Epithelial cell of prostate (primary cell): ENCODE measurements at regions not wholly inside any gene's neighbourhood (a gene's known extent, or its start where the extent isn't known, plus 50 kb on each side); places are given as distances from the start of the nearest gene placed in this dataset.

Experiments
- DNase-seq: peaks from one replicate; pipeline ENCODE4 v3.0.0-alpha.2; 2011; ENCODE audit warnings: low read depth, low spot score
- H3K27ac ChIP-seq: fragments of 450-650 bp; 2 replicates; pipeline ENCODE4 v1.5.1; 2017; ENCODE audit warnings: mild to moderate bottlenecking

- DNase-seq, result no peak
- no peak overlapping the region for H3K27ac ChIP-seq
Measured at GRCh38 chr3:46092702-46093080, 65.4 kb upstream of the XCR1 start.

GRCh38 chr3:46091741-46092701 lies 64.7 kb upstream of the XCR1 start:
- no peak overlapping the region for H3K27ac ChIP-seq
- no peak for DNase-seq

- no peak for DNase-seq
- H3K27ac ChIP-seq, result no peak overlapping the region
Measured at GRCh38 chr3:46091046-46091445, 63.8 kb upstream of the XCR1 start.

- peak; percentile 76 for DNase-seq
- peak overlapping the region; percentile 69 for H3K27ac ChIP-seq
Measured at GRCh38 chr3:46090161-46090591, 62.9 kb upstream of the XCR1 start.

- H3K27ac ChIP-seq, result peak overlapping the region; percentile 69
- peak; percentile 94 for DNase-seq
Measured at GRCh38 chr3:46089237-46090011, 62.1 kb upstream of the XCR1 start.

GRCh38 chr3:46087871-46088270 lies 60.6 kb upstream of the XCR1 start:
- no peak overlapping the region for H3K27ac ChIP-seq
- no peak for DNase-seq

- no peak for DNase-seq
- no peak overlapping the region for H3K27ac ChIP-seq
Measured at GRCh38 chr3:46086986-46087385, 59.7 kb upstream of the XCR1 start.

- no peak overlapping the region for H3K27ac ChIP-seq
- DNase-seq, result no peak
Measured at GRCh38 chr3:46086083-46086437, 58.8 kb upstream of the XCR1 start.

GRCh38 chr3:46085421-46086082 lies 58.3 kb upstream of the XCR1 start:
- DNase-seq, result no peak
- no peak overlapping the region for H3K27ac ChIP-seq

- no peak overlapping the region for H3K27ac ChIP-seq
- no peak for DNase-seq
Measured at GRCh38 chr3:46083956-46084355, 56.7 kb upstream of the XCR1 start.

GRCh38 chr3:46082849-46083248 lies 55.6 kb upstream of the XCR1 start:
- peak; percentile 91 for DNase-seq
- peak overlapping the region; percentile 57 for H3K27ac ChIP-seq

GRCh38 chr3:46082021-46082420 lies 54.7 kb upstream of the XCR1 start:
- no peak for DNase-seq
- H3K27ac ChIP-seq, result peak overlapping the region; percentile 57

GRCh38 chr3:46080969-46081345 lies 53.7 kb upstream of the XCR1 start:
- no peak for DNase-seq
- H3K27ac ChIP-seq, result no peak overlapping the region

GRCh38 chr3:46080124-46080968 lies 53.1 kb upstream of the XCR1 start:
- H3K27ac ChIP-seq, result peak overlapping the region; percentile 1
- no peak for DNase-seq

GRCh38 chr3:46078712-46079400 lies 51.6 kb upstream of the XCR1 start:
- H3K27ac ChIP-seq, result no peak overlapping the region
- peak; percentile 60 for DNase-seq
